GM12872 (cell line): ENCODE measurements at regions not wholly inside any gene's neighbourhood (a gene's known extent, or its start where the extent isn't known, plus 50 kb on each side); places are given as distances from the start of the nearest gene placed in this dataset.

Experiments used
- TF ChIP-seq, protein P1 (sequence below): IDR thresholded peaks from 3 replicates; pipeline ENCODE4 v1.5.1; 2011; ENCODE audit warnings: low read depth, mild to moderate bottlenecking, low read length, moderate library complexity; ENCODE audit not compliant: insufficient read depth

GRCh38 chr18:22055466-22056238 lies 113.7 kb upstream of the GATA6 start:
- TF ChIP-seq, protein P1, sequence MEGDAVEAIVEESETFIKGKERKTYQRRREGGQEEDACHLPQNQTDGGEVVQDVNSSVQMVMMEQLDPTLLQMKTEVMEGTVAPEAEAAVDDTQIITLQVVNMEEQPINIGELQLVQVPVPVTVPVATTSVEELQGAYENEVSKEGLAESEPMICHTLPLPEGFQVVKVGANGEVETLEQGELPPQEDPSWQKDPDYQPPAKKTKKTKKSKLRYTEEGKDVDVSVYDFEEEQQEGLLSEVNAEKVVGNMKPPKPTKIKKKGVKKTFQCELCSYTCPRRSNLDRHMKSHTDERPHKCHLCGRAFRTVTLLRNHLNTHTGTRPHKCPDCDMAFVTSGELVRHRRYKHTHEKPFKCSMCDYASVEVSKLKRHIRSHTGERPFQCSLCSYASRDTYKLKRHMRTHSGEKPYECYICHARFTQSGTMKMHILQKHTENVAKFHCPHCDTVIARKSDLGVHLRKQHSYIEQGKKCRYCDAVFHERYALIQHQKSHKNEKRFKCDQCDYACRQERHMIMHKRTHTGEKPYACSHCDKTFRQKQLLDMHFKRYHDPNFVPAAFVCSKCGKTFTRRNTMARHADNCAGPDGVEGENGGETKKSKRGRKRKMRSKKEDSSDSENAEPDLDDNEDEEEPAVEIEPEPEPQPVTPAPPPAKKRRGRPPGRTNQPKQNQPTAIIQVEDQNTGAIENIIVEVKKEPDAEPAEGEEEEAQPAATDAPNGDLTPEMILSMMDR, result no peak

GRCh38 chr18:22056950-22057349 lies 112.4 kb upstream of the GATA6 start:
- TF ChIP-seq, protein P1, result no peak

DNA sequence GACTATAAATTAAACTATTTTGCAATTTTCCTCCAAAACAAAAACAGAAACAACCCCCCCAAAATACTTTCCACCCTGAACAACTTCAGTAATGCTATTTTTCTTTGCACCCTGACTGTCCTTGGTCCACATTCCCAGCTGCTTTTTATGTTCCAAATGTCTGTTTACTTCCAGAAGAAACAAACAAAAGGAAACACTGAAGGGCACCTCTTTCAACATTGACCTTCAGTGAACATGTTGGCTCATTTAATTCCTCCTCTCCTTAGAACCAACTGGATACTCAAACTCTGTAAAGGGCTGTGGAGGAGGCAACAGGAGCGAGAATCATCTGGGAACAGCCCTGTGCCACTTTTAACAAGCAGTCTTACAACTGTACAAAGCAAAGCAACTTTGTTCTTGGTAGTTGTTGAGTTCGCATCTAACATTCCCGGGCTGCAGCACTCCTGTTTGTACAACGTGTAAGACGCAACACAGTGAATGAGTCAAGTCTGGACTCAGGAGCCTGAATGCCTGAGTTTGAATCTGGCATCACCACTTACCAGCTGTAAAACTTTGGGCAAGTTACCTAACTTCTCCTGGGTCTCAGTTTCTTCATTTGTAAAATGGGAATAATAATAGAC lies 111.4 kb upstream of the GATA6 start:
- TF ChIP-seq, protein P1, result no peak

- TF ChIP-seq, protein P1, result no peak
These were observed 109.0 kb upstream of the GATA6 start for GRCh38 chr18:22060361-22060760.

GRCh38 chr18:22063102-22063501 lies 106.3 kb upstream of the GATA6 start:
- TF ChIP-seq, protein P1, result no peak

GRCh38 chr18:22063672-22064071 lies 105.7 kb upstream of the GATA6 start:
- TF ChIP-seq, protein P1, result no peak

GRCh38 chr18:22064581-22064980 lies 104.8 kb upstream of the GATA6 start:
- TF ChIP-seq, protein P1, result no peak
